ENCODE measurements at regions not wholly inside any gene's neighbourhood (a gene's known extent, or its start where the extent isn't known, plus 50 kb on each side); places are given as distances from the start of the nearest gene placed in this dataset.

DNA sequence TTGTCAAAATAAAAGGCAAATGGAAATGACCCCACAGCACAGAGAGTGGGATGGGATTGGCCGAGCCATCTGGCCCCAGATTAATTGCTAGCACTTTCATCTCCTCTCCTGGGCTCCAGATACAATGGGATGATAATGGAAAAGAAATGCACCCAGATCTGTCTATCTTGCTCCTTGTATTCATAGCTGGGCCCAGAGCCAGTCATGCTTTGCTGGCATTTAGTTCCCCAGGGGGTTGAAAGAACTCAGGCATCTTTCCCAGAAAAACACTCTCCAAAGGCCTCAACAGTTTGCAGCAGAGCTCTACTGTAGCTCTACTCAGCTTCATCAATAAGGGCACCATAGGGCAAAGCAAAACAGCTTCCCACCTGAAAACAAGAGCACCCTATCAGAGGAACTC lies 116.0 kb upstream of the FOXA2 start:
- Histone ChIP-seq H3K9me3 (no peaks in the 10 kb centered on the region), H3K27ac (no peak overlapping the region), H3K27me3 (ENCODE audit: low read depth) (no peaks in the 10 kb centered on the region), H3K36me3 (no peaks in the 10 kb centered on the region), H3K4me3 (no peak overlapping the region), H3K4me1 (no peaks in the 10 kb centered on the region)
- no peak for DNase-seq
- ATAC-seq = no peak
- TF ChIP-seq, protein P1, sequence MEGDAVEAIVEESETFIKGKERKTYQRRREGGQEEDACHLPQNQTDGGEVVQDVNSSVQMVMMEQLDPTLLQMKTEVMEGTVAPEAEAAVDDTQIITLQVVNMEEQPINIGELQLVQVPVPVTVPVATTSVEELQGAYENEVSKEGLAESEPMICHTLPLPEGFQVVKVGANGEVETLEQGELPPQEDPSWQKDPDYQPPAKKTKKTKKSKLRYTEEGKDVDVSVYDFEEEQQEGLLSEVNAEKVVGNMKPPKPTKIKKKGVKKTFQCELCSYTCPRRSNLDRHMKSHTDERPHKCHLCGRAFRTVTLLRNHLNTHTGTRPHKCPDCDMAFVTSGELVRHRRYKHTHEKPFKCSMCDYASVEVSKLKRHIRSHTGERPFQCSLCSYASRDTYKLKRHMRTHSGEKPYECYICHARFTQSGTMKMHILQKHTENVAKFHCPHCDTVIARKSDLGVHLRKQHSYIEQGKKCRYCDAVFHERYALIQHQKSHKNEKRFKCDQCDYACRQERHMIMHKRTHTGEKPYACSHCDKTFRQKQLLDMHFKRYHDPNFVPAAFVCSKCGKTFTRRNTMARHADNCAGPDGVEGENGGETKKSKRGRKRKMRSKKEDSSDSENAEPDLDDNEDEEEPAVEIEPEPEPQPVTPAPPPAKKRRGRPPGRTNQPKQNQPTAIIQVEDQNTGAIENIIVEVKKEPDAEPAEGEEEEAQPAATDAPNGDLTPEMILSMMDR (IDR thresholded peaks at IDR 0.05) = no peak
- intact Hi-C loops (cut with DNase I) = no loop called here

DNA sequence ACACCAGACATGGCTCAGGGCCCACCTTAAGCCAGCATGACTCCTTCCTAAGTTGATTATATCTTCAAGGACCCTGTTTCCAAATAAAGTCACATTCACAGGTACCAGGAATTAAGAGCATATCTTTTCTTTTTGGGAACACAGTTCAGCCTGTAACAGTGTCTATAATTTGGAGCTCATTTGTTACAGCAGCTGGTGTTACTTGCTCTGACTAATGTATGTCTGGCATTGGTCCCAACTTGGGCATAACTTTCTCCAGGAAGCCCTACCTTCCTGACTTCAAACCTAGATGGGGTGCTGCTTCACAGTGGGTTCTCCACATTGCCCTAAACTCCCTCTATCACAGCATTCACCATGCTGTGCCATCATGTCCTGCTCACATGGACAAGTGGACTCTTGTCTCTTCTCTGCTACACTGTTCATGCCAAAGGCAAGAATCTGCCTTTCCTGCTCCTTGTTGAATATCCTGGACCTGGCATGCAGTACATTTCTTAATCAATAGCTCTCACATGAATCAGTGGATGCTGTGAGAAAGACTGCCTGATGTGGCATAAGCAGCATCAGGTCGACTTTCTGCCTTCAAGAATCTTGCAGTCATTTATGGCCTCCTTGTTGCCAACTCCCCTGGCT lies 117.4 kb upstream of the FOXA2 start:
- no peak overlapping the region for H3K4me3 ChIP-seq
- intact Hi-C loops (cut with DNase I) = no loop called here
- H3K9me3 ChIP-seq = no peaks in the 10 kb centered on the region
- H3K36me3 ChIP-seq = no peaks in the 10 kb centered on the region
- ATAC-seq (no peak), DNase-seq (no peak)
- H3K27ac ChIP-seq = no peak overlapping the region
- no peaks in the 10 kb centered on the region for H3K4me1 ChIP-seq
- H3K27me3 ChIP-seq (ENCODE audit: low read depth) = no peaks in the 10 kb centered on the region
- TF ChIP-seq, protein P1 (IDR thresholded peaks at IDR 0.05) = no peak

DNA sequence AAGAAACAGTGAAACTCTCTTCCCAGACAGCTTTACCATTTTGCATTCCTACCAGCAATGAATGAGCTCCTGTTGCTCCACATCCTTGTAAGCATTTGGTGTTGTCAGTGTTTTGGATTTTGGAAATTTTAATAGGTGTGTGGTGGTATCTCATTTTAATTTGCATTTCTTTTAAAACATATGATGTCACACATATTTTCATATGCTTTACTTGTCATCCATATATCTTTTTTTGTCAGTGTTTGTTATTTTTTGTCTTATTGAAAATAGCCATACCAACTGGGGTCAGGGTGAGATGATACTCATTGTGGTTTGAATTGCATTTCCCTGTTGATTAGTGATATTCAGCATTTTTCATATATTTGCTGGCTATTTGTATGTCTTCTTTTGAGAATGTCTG lies 119.5 kb upstream of the FOXA2 start:
- Histone ChIP-seq H3K36me3 (no peaks in the 10 kb centered on the region), H3K27me3 (ENCODE audit: low read depth) (no peaks in the 10 kb centered on the region), H3K9me3 (no peaks in the 10 kb centered on the region), H3K27ac (no peak overlapping the region), H3K4me1 (no peaks in the 10 kb centered on the region), H3K4me3 (no peak overlapping the region)
- intact Hi-C loops (cut with DNase I) = no loop called here
- ATAC-seq (no peak), DNase-seq (no peak)
- TF ChIP-seq, protein P1 (IDR thresholded peaks at IDR 0.05) = no peak

DNA sequence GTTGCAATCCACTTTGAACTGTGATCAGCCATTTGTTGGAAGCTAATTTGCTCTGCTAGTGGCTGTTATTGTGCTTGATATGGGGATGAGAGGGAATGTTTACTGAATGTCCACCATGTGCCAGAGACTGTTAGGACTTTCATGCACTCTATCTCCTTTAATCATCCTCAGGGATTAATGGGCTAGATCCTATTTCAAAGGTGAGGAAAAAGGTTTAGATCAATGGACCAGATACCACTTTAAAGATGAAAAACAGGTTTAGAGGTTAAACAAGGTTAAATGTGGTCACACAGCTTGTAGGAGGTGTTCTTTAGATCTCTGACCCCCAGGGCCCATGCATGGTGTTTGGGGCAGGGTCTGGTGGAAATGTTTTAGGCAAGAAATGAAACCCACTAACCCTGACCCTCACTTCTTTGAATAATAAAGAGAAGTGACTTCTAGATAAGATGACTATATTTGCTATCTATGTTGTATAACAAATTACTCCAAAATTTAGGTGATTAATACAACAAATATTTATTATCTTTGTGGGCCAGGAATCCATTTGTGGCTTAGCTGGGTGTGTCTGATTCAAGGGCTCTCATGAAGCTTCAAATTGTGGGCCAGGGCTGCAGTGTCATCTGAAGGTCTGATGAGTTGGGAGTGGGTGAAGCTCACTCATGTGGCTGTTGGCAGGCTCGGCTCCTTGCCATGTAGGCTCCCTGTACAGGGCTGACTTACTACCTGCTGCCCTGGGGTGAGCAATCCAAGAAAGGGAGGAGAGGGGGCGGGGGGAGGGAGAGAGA lies 127.8 kb upstream of the FOXA2 start:
- H3K27me3 ChIP-seq (ENCODE audit: low read depth) = no peaks in the 10 kb centered on the region
- intact Hi-C loops (cut with DNase I) = no loop called here
- peaks cover 12% of the 10 kb centered on the region for H3K4me1 ChIP-seq
- DNase-seq = no peak
- no peak overlapping the region for H3K4me3 ChIP-seq
- no peak overlapping the region for H3K27ac ChIP-seq
- no peaks in the 10 kb centered on the region for H3K9me3 ChIP-seq
- TF ChIP-seq, protein P1 (IDR thresholded peaks at IDR 0.05) = no peak
- no peaks in the 10 kb centered on the region for H3K36me3 ChIP-seq
- ATAC-seq = no peak

DNA sequence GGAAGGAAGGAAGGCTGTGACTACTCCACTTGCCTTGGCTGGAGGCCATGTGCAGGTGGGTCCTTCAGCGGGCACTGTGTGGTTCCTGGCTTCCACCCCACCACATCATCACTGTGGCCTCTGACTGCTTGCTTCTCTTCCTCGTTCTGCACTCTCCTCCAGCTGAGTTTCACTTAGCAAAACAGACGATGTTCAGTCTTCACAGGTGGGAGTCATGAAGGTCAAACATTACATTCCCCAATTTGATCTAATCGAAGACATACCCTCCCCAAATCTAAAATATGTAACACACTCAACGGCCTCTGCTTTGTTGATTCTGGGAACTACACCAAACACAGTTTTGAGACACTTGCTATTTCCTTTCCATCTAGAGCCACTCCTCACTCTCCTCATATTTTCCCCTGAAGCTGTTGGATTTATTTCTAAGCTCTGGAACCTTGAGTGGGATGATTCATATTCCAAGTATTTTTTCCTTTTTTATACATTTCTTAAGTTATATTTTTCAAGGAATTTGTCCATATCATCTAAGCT lies 132.5 kb upstream of the FOXA2 start:
- ATAC-seq = peak; percentile 85 to 89
- Histone ChIP-seq H3K4me3 (no peak overlapping the region), H3K27ac (peak overlapping the region; percentile 66), H3K36me3 (no peaks in the 10 kb centered on the region), H3K9me3 (no peaks in the 10 kb centered on the region), H3K27me3 (ENCODE audit: low read depth) (no peaks in the 10 kb centered on the region), H3K4me1 (peaks cover 16% of the 10 kb centered on the region)
- intact Hi-C loops (cut with DNase I) = no loop called here
- TF ChIP-seq, protein P1 (IDR thresholded peaks at IDR 0.05) = no peak
- DNase-seq = peak; percentile 79

All from lower lobe of right lung (tissue), 2 donors.